Astrocyte of the cerebellum (primary cell): ENCODE measurements at regions not wholly inside any gene's neighbourhood (a gene's known extent, or its start where the extent isn't known, plus 50 kb on each side); places are given as distances from the start of the nearest gene placed in this dataset.

Experiments used
- DNase-seq: peaks from one replicate; pipeline ENCODE4 v3.0.0-alpha.2; 2011; ENCODE audit warnings: low read depth
- H3K4me3 ChIP-seq: 2 replicates; pipeline ENCODE4 v1.5.1; 2011; ENCODE audit warnings: mild to moderate bottlenecking, low read depth, low read length, moderate library complexity
- in situ Hi-C: cut with HindIII; loops from 2 replicates; pipeline ENCODE4 v1.10.0; 2017; ENCODE audit warnings: low sequenced_read_pairs
- TF ChIP-seq, protein P1 (sequence below): IDR thresholded peaks from 2 replicates; pipeline ENCODE4 v1.5.1; 2012; ENCODE audit warnings: low read length, low read depth, moderate library complexity, mild to moderate bottlenecking; ENCODE audit errors: missing control alignments

DNA sequence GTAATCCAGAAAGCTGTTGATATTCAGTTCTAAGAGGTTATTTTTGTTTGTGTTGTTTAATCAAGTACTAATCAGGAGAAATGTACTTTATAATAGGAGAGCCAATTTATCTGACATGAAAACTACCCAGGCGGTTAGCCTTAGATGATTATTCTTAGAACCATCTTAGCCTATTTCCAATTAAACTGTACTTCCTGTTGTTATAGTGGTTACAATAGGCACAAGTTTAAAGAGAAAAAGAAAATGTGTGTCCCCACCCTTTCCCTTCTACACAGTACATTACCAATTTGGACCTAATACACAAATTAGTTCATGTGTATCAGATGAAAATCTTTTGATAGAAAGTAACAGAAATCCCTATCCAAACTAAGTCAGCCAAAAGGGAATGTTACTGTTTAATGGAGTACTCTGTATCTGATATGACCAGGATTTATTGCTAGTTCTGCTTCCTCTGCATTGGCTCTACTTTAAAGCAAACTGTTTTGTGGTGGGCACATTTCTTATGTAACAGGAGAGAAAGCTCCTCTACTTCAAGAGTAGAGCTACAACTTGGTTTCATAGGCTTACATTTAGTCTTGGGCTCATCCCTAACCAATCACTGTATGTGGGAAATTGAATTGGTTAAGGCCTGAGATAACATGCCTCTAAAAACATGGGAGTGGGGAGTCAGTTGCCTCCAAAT, 217.9 kb downstream of the UBE2E3 start:
- in situ Hi-C loops, result no loop called here
- no peak overlapping the region for H3K4me3 ChIP-seq
- no peak for DNase-seq
- TF ChIP-seq, protein P1, sequence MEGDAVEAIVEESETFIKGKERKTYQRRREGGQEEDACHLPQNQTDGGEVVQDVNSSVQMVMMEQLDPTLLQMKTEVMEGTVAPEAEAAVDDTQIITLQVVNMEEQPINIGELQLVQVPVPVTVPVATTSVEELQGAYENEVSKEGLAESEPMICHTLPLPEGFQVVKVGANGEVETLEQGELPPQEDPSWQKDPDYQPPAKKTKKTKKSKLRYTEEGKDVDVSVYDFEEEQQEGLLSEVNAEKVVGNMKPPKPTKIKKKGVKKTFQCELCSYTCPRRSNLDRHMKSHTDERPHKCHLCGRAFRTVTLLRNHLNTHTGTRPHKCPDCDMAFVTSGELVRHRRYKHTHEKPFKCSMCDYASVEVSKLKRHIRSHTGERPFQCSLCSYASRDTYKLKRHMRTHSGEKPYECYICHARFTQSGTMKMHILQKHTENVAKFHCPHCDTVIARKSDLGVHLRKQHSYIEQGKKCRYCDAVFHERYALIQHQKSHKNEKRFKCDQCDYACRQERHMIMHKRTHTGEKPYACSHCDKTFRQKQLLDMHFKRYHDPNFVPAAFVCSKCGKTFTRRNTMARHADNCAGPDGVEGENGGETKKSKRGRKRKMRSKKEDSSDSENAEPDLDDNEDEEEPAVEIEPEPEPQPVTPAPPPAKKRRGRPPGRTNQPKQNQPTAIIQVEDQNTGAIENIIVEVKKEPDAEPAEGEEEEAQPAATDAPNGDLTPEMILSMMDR, result no peak

DNA sequence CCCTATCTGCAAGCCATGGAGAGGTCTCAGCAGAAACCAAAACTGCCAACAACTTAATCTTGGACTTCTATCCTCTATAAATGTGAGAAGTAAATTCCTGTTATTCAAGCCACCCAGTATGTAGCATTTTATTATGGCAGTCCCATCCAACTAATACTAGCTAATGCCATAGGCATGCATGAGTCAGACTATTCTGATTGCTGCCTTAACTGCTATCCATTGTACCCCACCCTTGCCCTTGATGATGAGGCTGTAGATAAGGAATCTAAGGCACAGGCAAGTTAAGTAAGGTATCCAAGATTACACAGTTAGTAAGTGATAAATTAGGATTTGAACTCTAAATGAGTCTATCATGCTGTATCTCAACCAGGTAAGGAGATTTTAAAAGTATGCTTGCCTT, 223.0 kb downstream of the UBE2E3 start:
- TF ChIP-seq, protein P1, result no peak
- no peak overlapping the region for H3K4me3 ChIP-seq
- in situ Hi-C loops, result no loop called here
- peak; percentile 46 for DNase-seq

DNA sequence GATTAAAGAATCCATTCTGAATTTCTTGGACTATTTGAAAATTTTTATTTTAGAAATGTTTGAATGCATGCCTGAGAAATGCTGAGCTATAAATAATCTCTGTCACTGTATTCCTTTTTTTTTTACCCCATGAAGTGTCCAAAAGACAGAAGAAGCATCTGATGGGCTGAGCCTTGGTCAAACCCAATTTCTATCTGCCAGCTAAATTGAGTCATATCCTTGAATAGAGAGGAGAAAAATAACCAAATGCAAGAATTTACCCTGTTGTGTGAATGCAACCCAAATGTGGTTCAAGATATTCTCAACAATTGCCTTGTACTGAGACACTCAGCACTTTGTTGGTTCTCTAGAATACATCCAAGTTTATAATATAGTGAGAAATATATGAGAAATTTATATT, 223.5 kb downstream of the UBE2E3 start:
- no peak for DNase-seq
- in situ Hi-C loops, result no loop called here
- no peak overlapping the region for H3K4me3 ChIP-seq
- TF ChIP-seq, protein P1, result no peak

DNA sequence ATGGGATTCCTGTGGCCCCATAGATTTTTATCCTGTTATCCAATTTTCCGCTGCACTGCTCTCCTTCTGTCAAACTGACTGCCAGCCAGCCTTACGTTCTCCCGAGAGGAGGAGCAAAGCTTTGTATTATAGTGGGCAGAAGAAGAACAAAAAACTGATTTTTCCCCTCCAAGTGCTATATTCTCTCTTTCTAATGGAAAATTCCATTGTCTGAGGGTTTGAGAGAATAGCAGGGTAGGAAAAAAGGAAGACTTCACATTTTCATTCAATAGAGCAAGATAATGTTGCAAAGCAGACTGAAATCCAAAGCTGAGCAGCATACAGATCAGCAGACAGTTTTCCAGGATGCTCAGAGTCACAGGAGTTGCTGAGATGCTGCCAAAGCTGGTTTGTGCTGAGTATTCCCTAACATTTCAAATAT, 238.0 kb downstream of the UBE2E3 start:
- in situ Hi-C loops, result no loop called here

DNA sequence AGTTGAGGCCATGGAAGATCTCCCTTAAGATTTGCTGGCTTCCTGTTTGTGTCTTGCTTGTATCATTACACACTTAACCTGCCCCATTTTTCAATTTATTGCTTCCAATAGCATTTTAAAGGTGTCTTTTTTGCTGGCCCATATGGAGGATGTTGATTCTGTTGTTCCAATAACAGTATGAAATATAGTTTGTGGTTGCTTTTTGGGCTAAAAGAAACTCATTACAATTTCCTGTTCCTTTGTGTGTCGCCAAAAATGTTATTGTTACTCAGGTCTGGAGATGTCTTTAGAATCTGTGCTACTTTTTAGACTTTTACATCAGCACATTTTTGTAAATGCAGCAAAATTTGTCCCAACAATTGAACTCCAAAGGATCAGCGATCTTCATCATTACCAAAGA, 234.0 kb upstream of the ITGA4 start:
- no peak overlapping the region for H3K4me3 ChIP-seq
- TF ChIP-seq, protein P1, result no peak
- no peak for DNase-seq
- in situ Hi-C loops, result no loop called here

More for the DNA sequence above, 238.0 kb downstream of the UBE2E3 start:
- no peak overlapping the region for H3K4me3 ChIP-seq
- TF ChIP-seq, protein P1, result no peak
- no peak for DNase-seq

DNA sequence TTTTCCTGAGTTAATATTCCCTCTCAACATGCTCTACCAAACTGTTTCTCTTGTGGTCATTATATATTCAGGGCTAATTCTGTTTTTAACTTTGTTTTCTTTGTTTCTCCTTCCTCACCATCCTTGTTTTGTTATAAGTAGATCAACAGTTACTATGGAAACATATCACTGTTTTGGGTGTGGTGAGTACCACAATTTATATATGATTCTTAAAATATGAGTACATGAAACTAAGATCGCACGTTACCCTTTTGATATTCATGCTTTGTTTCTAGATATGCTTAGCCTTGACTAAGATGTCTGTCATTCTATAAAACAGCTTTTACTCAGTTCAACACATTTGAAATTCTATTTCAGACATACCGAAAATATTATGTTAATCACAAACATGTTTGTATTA, 232.3 kb upstream of the ITGA4 start:
- TF ChIP-seq, protein P1, result no peak
- in situ Hi-C loops, result no loop called here
- H3K4me3 ChIP-seq, result no peak overlapping the region
- no peak for DNase-seq
